Ovary (tissue), 3 donors: ENCODE measurements at regions not wholly inside any gene's neighbourhood (a gene's known extent, or its start where the extent isn't known, plus 50 kb on each side); places are given as distances from the start of the nearest gene placed in this dataset.

Source experiments
- POLR2A ChIP-seq: fragments of 450-650 bp; IDR thresholded peaks from one replicate; pipeline ENCODE4 v1.6.1; 2017; ENCODE audit warnings: antibody characterized with exemption, mild to moderate bottlenecking, moderate library complexity
- TF ChIP-seq, protein P1 (sequence below), 3 donors: fragments of 450-650 bp in 2 of 3; fragments of 200-600 bp in 1 of 3; IDR thresholded peaks; one replicate each; pipeline versions ENCODE4 v1.5.1 to v1.8.0; 2016 to 2022; ENCODE audit warnings: antibody characterized with exemption in 3 of 3, mild to moderate bottlenecking in 1 of 3
- donor health status: DM: no; HTN: no; CAD: no.

DNA sequence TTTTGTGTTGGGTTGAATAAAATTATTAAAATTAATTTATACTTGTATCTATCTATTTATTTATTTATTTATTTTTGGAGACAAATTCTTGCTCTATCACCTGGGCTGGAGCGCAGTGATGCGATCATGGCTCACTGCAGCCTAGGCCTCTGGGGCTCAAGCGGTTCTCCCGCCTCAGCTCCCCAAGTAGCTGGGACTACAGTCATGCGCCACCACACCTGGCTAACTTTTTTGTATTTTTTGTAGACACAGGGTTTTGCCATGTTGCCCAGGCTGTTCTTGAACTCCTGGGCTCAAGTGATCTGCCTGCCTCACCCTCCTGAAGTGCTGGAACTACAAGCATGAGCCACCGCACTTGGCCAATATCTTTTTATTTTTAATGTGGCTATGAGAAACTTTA lies 134.7 kb upstream of the SPDL1 start:
- TF ChIP-seq, protein P1, sequence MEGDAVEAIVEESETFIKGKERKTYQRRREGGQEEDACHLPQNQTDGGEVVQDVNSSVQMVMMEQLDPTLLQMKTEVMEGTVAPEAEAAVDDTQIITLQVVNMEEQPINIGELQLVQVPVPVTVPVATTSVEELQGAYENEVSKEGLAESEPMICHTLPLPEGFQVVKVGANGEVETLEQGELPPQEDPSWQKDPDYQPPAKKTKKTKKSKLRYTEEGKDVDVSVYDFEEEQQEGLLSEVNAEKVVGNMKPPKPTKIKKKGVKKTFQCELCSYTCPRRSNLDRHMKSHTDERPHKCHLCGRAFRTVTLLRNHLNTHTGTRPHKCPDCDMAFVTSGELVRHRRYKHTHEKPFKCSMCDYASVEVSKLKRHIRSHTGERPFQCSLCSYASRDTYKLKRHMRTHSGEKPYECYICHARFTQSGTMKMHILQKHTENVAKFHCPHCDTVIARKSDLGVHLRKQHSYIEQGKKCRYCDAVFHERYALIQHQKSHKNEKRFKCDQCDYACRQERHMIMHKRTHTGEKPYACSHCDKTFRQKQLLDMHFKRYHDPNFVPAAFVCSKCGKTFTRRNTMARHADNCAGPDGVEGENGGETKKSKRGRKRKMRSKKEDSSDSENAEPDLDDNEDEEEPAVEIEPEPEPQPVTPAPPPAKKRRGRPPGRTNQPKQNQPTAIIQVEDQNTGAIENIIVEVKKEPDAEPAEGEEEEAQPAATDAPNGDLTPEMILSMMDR (IDR thresholded peaks at IDR 0.05), result no peak
- no peak for TF ChIP-seq POLR2A
